DMS53 treated with DMSO at 0.1 percent for 48 hours (cell line): ENCODE measurements at regions not wholly inside any gene's neighbourhood (a gene's known extent, or its start where the extent isn't known, plus 50 kb on each side); places are given as distances from the start of the nearest gene placed in this dataset.

Experiments
- DNase-seq: peaks from one replicate; lab custom pipeline; 2025; ENCODE audit not compliant: unreplicated experiment; lab: John Stamatoyannopoulos, UW

- no peak for DNase-seq
These were observed 760.3 kb upstream of the ARRDC4 start for GRCh38 chr15:97200161-97200560.

- DNase-seq = no peak
These were observed 750.2 kb upstream of the ARRDC4 start for GRCh38 chr15:97210277-97210676.

- no peak for DNase-seq
These were observed 744.9 kb upstream of the ARRDC4 start for GRCh38 chr15:97215629-97216028.

- DNase-seq = no peak
These were observed 736.3 kb upstream of the ARRDC4 start for GRCh38 chr15:97224191-97224641.

DNA sequence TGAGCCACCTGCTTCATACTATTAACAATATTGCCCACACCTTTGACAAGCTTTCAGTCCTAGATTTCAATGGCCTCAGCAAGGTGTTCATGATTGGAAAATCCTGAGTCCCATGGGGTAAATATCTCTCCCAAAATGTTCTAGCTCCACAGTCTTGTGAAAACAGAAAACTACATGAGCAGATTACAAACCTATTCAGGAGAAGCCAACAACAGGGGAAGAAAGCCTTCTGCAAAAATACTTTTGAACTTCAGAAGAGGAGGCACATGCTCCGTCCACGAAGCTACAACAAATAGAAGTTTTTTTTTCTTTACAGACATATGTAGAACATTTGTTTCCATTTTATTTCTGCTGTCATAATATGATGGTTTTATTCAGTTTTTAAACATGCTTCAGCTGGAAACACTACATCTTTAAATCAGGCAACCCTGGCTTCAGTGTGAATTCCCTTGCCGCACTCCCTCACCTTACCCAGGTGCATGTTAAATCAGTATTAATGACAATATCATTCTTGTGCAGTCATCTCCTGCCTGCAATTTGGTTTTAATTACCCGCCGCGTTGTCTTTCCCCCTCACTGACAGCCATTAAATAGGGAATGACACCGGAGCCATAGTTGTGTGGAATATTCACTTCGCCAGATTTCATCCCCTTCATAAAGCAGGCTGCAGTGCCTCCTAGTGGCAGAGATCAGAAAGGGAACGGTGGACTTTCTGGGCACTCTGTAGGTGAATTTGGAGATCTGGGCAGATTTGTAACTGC, 725.5 kb upstream of the ARRDC4 start:
- DNase-seq = no peak

DNA sequence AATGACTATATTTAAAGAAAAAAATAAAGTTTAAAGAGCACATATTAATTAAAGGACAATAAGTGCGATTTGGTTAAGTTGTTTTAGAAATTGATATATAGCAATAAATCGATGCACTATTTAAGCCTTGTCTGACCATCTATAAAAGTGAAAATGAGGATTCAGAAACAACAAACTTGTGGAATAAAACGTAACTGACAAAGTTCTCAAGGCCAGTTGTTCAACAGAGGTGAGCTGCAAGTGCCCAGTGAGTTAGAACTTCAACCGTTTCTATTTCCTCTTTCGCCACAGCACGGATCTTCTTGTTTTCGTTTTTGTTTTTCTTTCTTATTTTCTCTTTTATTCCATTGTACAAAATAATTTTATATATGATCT, 724.9 kb upstream of the ARRDC4 start:
- no peak for DNase-seq

GRCh38 chr15:97236140-97236539, 724.4 kb upstream of the ARRDC4 start:
- DNase-seq = no peak

GRCh38 chr15:97237160-97237559, 723.3 kb upstream of the ARRDC4 start:
- DNase-seq = no peak

DNA sequence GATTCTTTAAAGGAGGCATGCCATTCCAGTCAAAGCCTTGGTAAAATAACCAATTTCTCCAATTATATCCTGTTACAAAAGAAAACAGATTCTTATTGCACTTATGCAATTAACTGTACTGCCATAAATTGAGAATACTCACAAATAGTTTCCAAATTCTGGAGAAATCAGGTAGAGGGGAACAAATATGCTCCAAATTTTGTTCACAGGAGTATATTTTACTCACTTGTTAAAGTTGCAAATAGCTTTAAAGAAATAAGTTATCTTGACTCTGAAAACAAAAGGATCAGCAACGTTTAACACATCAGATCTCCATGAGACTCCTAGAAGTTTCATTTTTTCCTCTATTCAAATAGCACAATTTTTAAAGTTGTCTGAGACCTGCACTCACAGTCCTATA, 712.1 kb upstream of the ARRDC4 start:
- DNase-seq = no peak

- DNase-seq = no peak
These were observed 700.6 kb upstream of the ARRDC4 start for GRCh38 chr15:97259943-97260342.

DNA sequence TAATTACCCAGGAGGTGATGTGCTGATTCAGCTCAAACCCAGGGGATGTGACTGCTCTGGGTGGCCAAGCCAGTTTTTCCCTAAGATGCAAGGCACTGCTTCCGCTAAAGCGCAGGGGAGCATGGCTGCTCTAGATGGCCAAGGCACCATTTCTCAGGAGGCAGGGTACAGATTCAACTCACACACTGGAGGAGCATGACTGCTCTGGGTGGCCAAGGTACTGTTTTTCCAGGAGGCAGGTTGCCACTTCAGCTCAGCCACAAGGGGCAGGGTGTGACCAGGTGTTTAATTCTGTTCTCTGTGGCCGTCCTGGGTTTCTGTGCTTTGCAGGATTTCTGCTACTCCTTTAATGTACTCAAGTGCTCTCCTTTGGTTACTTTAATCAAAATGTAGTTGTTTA, 659.3 kb upstream of the ARRDC4 start:
- DNase-seq = no peak

- DNase-seq = no peak
These were observed 644.1 kb upstream of the ARRDC4 start for GRCh38 chr15:97316362-97316761.

- DNase-seq = no peak
These were observed 643.3 kb upstream of the ARRDC4 start for GRCh38 chr15:97317163-97317562.

DNA sequence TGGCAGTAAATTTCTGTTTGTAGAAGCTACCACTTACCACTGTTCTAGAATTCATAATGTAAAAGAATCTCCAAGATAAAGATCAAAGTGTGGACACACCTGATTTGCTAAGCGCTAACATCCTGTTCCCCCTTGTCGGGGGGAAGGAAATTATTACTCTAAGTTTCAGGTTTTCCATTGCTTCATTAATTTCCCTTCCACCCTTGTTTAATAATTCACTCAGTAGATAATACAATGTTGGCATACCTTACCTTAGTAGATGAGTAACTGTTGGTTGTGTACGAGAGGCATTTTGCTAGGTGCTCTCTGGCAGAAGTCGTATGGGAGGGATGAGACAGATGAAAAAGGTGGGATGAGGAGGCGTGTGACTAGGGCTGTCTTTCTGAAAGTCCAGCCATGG, 641.2 kb upstream of the ARRDC4 start:
- DNase-seq = no peak

- DNase-seq = no peak
These were observed 614.3 kb upstream of the ARRDC4 start for GRCh38 chr15:97346221-97346620.

- DNase-seq = no peak
These were observed 609.7 kb upstream of the ARRDC4 start for GRCh38 chr15:97350813-97351212.

DNA sequence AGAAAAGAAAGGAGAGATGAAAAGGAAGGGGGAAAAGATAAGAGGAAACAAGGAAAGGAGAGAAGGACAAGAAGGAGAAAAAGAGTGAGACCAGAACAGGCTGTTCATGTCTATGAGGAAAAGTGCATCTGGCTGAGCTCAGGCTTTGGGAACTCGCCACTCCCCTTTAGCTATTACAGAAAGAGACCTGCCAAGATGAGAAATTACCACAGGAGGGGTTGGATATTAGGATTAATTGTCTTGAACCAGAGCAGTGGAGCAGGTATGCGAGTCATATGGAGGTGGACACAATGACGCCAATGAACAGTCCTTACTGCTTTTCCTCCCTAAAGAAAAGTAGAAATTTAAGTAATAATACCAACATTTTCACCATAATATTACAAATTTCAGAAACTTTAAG, 577.0 kb upstream of the ARRDC4 start:
- DNase-seq = no peak

- DNase-seq = no peak
These were observed 573.6 kb upstream of the ARRDC4 start for GRCh38 chr15:97386940-97387339.

- DNase-seq = no peak
These were observed 559.3 kb upstream of the ARRDC4 start for GRCh38 chr15:97401195-97401594.

DNA sequence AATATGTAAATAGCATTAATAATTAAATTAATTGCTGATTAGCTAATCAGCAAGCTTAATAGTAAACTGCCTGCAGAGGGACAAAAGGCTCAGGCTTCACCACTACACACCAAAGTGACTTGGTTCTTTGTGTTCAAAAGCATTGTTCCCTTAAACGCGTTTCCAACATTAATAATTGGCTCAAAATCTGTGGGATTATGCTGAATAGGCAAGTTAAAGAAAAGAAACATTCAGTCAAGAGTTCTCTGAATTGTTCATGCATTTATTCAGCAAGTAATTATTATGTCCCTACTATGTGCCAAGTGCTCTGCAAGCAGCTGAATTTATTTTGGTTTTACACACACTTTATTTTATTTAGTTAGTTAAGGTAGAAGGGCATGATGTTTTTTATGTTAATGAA, 558.5 kb upstream of the ARRDC4 start:
- no peak for DNase-seq

DNA sequence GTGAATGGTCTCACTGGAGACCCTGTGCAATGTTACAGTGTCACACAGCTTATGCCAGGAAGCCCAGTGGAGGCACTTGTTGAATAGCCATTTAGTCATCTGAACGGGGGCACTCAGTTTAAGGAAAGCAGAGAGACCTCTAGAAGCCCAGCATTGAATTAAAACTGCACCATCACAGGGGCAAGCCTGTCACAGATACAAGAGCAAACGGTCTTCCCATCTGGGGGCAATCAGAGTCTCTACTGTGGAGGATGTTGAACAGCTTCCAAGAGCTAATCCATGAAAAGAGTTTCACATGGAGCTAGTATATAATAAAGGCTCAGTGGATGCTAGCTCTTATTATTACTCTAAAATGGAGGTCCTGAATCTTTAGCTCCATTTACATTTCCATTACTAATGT, 553.7 kb upstream of the ARRDC4 start:
- no peak for DNase-seq

DNA sequence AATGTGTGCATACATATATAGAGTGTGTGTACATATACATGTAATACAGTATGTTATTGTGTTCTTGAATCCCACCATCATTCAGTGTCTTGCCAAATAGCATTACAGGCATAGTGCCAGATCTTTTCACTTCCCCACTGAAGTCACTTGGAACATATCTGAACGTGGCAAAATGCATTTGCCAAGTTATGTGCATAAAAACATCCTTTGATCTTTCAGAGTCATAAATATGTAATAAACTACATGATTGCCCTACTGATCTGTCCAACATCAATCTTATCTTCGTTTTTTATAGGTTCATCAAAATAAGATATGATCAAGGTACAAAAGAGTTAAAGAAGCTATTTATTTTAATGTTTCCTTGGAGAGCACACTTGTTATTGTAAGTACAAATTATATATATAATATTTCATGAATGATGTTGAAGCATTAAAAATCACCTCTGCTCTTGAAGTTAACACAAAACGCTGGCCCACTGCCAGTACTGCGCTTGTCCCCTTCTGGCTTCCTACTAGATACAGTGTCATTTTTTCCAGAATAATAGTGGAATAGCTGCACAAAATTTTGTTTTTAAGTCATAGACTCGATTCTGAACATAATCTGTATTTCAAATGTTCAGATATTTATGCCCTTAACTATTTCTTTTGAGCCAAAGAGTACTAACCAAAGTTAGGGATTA, 549.5 kb upstream of the ARRDC4 start:
- no peak for DNase-seq

DNA sequence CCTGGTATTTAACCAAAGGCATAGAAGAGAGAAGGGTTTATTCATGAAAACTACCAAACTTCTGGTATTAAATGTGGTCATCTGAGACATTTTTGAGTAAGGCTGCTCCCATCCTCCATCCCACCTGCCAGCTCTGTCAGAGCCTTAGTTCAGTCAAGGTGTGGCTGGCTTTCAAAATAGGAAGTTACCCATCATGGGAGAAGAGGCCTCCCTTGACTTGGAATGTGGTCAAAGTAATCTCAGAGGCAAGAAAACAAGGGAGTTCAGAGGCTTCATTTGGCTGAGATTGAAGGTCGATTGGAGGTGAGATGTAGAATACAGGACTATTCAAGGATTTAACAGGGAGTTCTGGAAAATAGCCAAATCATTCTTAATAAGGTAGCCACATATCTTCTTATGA, 540.4 kb upstream of the ARRDC4 start:
- DNase-seq = no peak
